Endothelial cell of hepatic sinusoid (primary cell): ENCODE measurements at regions not wholly inside any gene's neighbourhood (a gene's known extent, or its start where the extent isn't known, plus 50 kb on each side); places are given as distances from the start of the nearest gene placed in this dataset.
"Not testable (repeated sequence)": the region's sequence is repeated elsewhere in the genome, so short reads cannot be mapped to it uniquely, and the experiment has no call there.

Source experiments
- in situ Hi-C: cut with HindIII; loops from 2 replicates; pipeline ENCODE4 v1.10.0; 2017; ENCODE audit warnings: low sequenced_read_pairs

GRCh38 chr11:130550150-130550549, 101.7 kb downstream of the ADAMTS15 start:
- in situ Hi-C loops: no loop called here

DNA sequence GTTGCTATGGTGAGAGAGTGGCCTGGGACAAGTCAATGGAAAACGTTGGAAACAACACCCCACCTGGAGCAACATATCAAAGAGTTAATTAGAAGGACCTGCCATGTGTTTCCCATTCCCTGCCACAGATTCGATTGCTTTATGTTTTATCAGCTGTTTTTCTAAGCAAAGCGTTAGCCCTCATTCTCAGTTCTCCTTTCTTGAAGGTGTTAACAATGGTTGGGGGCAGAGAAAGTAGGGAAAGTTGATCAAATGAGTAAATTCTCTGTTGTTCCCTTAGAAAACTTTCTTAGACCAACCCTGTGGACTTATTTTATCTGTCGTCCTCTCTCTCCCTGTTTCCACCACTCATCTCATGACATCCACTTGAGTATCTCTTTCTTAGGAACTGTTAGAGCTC, 102.5 kb downstream of the ADAMTS15 start:
- in situ Hi-C loops: no loop called here

DNA sequence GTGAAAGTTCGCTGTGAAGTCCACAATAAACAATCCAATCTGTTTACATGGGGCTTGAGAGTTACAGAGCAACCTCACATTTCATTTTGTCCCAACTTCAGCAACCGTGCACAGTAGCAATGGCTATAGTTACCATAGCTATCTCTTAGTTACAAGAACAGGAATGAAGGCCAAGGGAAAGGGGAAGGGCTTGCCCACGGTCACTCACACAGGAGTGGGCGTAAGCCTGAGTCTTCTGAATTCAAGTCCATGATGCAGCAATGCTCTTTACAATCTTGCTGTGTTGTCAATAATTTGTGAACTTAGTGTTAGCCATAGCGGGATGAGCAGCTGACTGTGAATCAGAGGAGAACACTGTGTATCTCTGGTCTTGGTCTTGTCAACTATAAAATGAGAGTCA, 102.9 kb downstream of the ADAMTS15 start:
- in situ Hi-C loops: no loop called here

DNA sequence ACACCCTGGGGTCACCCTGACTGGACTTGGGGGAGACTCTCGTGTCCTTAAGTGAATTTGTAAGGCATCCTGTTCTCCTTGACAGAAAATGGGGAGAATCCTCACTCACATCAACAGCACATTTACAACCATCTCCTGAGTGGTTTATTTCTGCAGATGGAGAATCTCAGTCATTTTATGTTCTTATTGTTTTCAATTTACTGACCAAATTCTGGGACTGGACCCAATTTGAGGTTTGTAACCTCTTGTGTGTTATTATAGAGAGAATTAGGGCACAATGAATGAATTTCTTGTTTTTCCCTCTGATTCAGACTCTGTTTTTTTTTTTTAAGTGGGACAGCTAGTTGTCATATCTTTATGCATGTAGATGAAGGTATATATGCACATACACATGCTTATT, 104.9 kb downstream of the ADAMTS15 start:
- in situ Hi-C loops: no loop called here

GRCh38 chr11:130554241-130555055, 106.0 kb downstream of the ADAMTS15 start:
- in situ Hi-C loops: no loop called here

DNA sequence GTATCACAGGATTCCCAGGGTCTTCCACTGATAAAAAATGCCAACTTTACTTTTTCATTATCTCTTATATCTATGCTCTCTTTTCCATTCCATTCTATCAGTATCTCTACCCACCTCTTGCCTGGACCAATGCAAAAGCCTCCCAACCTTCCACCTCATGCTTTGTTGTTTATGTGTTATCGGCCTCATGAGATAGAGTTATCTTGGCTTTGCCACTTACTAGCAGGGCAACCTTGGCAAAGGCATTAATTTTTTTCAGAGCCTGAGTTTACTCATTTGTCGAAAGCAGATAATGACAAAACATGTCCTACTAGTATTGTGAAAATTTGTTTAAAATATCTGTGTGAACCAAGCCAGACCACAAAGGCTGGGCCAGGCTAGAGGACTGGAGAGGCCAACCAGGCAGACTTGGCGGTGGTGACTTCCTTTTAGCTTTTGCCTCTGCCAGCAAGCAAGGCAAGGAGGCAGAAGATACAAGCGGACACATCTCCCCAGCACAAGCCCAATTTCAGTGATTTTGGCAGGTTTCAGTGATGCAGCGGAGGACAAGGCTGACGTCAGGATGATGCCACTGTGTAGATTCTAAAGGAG, 106.9 kb downstream of the ADAMTS15 start:
- in situ Hi-C loops: no loop called here

DNA sequence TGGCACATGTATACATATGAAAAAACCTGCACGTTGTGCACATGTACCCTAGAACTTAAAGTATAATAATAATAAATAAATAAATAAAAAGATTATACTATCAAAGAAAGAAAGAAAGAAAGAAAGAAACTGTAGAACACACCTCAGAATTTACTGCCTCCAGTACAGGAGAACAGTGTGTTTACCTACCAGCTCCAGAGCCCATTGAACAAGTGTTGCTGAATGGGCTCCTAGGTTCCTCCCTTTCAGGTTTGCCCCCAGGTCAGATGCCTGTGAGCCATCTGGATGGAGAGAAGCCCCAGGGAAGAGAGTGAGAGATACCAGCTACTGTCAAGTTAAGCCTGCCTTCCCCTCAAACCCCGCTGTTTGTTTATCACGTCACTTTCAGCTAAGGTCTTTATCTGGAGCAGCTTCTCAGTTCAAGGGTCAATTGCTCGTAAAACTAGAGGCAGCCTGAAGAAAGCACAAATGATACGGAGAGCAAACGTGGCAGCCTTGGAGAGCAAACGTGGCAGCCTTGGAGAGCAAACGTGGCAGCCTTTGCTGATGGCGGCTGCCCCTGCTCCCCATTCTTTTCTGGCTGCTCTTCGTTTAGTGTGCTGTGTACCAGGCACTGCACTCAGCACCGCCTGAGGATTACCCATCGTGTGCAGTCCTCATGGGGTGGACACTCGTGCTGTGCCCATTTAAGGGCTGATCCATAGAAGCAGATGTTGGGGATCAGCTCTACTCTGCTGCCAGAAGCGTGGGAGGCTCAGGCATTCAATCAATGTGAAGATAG, 111.7 kb downstream of the ADAMTS15 start:
- in situ Hi-C loops: no loop called here

DNA sequence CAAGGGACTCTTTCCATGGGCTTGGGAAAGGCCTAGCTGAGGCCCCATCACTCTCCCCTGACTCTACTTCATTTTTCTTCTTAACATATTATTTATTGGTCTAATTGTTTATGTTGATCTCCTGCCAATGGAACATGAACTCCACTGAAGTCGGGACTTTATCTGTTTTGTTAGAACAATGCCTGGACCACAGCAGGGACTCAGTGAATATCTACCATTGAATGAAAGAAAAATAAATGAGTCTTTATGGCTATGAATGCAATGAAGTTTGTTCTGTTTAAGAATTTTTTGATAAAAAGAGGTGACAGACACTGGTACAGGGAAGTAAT, 112.3 kb downstream of the ADAMTS15 start:
- in situ Hi-C loops: no loop called here

DNA sequence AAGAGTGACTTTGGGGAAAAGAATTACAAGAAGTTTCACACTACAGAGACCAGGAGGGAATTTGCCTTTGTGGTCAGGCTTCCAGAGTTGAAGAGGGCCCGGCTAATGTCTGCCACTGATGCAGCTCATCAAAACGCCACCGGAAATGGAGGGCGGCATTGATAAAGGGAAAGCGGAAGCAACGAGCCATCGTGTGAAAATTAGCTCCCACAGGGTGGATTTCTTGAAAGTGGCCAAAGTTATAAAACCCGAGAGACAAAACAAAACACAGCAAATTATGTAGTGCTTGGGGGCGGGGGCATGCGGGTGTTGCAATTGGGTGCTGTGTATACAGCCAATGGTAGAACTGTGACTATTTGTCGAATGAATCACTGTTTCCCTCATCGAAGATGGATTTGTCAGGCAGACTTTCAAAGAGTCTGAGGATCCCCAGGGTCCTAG, 113.0 kb downstream of the ADAMTS15 start:
- in situ Hi-C loops: no loop called here

- in situ Hi-C loops: no loop called here
Measured at GRCh38 chr11:130562549-130562948, 114.1 kb downstream of the ADAMTS15 start.

DNA sequence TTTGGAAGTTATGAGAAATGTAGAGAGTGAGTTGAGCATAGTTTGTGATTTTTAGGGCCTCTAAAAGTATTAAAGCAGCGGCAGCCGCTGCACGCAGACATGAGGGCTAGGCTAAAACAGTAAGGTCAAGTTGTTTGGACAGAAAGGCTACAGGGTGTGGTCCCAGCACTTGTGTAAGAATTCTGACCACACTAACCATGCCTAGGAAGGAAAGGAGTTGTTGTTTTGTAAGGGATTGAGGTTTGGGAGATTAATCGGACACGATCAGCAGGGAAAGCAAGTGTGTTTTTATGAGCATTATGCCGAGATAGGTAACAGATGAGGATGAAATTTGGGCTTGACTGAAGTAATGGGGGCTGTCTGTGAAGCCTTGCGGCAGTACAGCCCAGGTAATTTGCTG, 117.9 kb downstream of the ADAMTS15 start:
- in situ Hi-C loops: not testable (repeated sequence)

GRCh38 chr11:130571519-130571918, 123.1 kb downstream of the ADAMTS15 start:
- in situ Hi-C loops: no loop called here

DNA sequence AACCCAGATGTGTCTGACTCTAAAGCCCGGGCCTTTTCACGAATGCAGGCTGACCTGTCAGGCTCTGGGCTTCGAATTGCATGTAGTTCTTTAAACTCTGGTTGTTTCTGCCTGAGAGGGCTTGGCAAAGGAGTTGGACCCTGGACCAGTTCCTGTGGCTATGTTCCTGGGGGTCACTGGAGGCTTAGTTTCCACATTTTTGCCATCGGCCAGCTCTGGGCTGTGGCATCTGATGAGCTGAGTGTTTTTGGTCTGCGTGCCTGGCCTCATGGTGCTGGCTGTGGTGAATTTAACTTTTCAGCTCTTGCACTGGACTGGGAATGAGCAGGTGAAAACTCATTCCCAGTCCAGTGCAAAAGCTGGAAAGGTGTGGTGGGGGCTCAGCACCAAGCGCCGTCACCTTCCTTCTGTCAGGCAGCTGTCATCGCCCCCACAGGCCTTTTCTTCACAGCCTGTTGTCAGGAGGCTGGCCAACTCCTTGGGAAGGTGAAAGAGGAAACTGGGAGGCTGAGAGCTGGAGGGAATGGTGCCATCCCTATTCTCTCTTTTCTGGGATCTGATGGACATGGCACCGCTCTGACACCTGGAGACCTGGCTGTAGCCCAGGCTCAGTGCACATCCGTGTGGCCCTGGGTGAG, 123.6 kb downstream of the ADAMTS15 start:
- in situ Hi-C loops: no loop called here

DNA sequence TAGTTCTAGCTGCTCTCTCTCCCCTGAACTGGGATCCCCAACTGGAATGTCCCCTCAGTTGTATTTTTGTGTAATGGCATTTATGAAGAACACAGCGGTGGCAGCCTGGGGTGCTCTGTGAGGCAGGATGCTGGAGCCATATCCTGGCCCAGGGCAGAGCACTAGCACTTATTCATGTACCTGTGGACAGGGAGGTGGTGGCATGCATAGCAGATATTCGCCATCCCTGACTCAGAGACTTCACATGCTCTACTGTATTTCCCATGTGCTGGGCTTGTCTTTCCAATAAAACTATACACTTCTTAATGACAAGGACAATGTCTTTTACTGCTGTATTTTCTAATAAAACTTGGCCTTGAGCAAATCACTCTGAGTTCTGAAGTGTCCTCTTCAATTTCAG, 125.3 kb downstream of the ADAMTS15 start:
- in situ Hi-C loops: no loop called here

DNA sequence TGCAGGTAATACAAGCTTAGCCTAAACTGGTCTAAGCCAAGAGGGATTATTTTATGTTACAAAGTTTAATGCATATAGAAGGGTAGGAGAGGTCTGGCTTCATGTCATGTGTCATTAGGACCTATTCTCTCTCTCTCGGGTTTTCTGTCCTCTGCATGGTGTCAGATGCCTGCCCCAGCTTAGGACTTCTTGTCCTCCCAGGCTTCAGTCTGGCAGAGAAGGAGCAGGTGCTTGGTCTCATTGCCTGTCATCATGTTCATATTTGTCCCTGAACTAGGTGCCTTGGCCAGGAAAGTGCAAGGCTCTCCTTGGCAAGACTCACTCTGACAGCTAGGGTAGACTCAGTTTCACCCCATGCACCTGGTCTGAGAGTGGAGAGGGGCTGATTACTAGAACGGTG, 126.3 kb downstream of the ADAMTS15 start:
- in situ Hi-C loops: no loop called here

GRCh38 chr11:130576146-130576545, 127.7 kb downstream of the ADAMTS15 start:
- in situ Hi-C loops: no loop called here

- in situ Hi-C loops: no loop called here
Measured at GRCh38 chr11:130578738-130579368, 130.4 kb downstream of the ADAMTS15 start.

DNA sequence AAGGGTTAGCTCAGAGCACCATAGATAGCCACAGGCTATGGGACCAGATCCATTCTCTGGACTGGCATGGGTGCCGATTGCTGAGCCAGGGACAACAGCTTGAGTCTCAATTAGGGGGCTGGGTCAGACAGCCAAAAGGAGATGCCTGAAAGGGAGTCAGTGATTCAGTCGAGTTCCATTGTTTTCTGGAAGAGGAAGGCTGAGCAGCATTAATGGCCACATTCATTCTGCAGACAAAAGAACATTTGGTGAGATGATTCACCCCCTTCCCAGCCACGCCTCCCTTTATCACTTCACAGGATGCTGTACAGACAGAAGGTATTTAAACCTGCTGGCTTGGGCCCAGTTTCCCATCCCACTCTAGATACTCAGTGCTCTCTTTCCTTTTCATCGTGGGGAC, 131.9 kb downstream of the ADAMTS15 start:
- in situ Hi-C loops: loop anchor here (5.0 kb wide), 1 partner anchor 97 kb away; no protein-coding TSS in a partner anchor

DNA sequence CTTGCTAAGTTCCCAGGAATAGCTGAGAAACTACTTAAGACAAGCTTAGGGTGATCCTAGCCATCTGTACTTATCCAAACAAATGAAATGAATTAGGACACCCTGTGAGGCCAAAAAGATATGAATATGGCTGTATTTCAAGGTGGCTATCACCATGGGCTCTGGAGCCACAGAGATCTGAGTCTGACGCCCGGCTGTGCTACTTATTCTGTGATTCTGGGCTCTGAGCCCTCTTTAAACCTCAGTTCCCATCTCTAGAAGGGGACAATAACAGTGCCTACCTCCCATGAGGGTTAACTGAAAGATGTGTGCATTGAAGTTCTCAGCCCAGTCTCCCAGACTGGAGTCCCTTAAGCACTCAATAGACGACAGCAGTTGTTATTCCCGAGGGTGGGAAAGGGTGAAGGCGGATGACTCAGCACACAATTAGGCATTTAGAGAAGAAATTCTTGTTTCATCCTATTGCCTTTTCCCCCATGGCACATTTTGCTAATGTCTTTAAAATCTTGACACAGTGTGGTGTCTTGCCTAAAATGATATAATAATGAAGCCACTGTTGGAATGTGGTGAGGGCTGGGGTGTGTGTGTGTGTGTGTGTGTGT, 132.5 kb downstream of the ADAMTS15 start:
- in situ Hi-C loops: loop anchor here (5.0 kb wide), 1 partner anchor 96 kb away; no protein-coding TSS in a partner anchor

DNA sequence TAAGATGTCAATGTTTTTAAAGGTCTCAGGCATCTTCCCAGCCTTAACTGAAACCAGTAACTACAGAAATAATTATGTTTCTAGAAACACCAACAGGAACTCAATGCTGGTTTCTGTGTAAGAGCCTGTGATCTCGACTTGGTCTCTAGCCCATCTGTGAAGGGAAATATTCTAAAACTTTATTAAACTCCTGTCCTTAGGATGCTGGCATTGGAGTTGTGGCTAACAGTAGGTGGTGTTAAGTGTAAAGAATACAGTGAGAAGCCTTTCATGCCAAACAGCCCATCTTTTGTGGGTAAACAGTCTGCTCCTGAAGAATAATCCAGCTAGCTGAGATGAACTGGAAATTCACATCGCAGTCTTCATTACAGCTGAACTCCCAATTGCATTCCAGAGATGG, 133.2 kb downstream of the ADAMTS15 start:
- in situ Hi-C loops: loop anchor here (5.0 kb wide), 1 partner anchor 96 kb away; no protein-coding TSS in a partner anchor
